GM19240 (cell line): ENCODE measurements at regions not wholly inside any gene's neighbourhood (a gene's known extent, or its start where the extent isn't known, plus 50 kb on each side); places are given as distances from the start of the nearest gene placed in this dataset.

Source experiments
- DNase-seq: peaks from one replicate; pipeline ENCODE4 v3.0.0; 2011; ENCODE audit warnings: low spot score; ENCODE audit not compliant: insufficient read length

DNA sequence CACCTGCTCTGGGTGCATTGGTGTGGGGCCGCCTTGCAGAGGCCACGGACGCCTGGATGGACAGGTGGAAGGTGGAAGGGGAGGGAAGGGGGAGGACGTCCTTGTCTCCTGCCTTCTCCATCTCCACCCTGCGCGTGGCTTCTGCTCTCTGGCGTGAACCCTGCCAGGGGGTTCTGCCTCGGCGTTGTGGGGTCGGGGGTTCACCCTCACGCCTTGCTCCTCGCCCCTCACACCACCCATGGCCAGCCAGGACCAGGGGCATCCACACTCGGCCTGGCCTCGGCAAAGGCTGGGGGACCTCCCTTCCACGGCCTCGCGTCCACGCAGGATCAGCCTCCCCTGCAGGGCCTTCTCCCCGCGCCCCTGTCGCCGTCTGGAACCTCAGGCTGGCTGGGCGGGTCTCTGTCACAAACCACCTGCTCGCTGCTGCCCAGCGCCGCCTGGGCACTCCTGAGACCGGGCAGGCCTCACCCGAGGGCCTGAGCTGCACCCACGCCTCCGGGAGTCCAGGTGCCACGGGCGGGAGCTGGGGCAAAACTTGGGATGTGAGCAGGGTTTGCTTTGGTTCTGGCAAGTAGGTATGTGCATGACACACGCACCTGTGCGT, 655.9 kb downstream of the GALR1 start:
- DNase-seq: no peak

DNA sequence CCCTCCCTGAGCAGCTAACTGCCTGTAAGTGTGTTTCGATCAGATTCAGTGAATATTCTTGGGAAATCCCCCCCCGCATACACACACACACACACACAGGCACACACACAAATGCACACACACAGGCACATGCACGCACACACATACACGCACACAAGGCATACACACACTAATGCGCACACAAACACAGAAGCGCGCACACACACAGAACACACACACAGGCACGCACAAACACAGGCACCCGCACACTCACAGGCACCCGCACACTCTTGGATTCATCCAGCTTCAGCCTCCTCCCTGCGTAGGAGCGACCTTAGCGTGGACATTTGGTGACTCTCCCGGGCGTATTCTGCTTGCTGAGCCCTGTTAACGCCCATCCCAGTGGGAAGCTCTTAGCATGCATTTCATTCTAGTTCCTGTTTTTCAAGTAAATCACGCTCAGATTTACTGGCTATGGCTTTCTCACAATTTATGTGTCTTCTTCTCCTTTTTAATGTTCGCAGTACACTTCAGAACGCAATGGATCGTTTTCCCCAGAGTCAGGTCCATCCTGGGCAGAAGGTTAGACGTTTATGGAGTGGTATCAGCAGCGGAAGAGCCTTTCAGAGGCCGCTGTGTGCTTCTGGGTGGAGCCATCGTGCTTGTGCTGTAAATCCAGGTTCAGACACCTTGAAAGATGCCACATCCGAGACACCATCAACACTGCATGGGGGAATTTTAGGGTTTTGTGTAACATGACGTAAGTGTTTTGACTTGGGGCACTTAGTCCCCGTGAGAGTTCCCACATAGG, 656.6 kb downstream of the GALR1 start:
- DNase-seq: no peak

DNA sequence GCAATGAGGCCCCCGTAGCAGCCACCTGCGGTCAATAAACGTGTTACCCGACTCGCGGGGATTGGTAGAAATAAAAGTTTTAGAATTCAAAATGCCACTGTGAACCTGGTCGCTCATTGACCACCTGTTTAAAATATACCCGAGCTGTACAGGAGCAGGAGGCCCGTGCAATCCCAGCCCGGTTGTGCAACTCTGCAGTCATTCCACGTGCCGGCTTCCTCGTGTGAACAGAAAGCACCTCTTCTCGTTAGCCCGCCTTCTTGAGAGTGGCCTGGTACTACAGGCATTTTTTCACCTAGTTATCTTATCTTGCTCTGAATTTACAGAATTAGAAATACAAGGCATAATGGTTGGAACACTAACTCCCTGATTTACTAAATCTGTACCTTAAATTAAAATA, 660.7 kb downstream of the GALR1 start:
- no peak for DNase-seq

DNA sequence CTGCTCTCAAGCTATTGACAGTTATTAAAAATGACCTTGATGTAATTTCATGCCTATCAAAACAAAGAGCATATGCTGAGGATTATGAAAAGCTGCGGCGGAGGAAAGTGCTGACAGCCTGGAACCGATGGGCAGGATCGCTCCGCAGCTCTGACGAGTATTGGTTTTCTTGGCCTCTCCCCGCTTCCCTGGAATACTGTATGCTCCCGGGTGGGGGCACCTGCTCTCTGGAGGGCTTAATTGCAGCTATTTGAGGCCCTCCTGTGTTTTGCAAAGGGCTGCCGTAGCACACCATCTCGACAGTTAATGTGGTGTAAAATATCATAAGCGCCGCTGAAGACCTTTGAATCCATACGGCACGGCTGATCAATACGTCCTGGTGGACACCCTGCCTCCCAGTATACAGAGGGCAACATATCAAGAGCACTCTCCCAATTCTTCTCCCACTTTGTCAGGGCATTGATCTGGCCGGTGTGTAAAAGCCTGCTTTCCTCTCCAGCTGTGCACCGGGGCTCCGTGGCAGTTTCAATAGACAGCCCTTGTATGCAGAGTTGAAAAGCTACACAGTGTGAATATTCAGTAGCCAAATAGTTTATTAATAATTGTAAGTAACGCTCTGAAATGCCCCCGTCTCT, 662.4 kb downstream of the GALR1 start:
- no peak for DNase-seq

DNA sequence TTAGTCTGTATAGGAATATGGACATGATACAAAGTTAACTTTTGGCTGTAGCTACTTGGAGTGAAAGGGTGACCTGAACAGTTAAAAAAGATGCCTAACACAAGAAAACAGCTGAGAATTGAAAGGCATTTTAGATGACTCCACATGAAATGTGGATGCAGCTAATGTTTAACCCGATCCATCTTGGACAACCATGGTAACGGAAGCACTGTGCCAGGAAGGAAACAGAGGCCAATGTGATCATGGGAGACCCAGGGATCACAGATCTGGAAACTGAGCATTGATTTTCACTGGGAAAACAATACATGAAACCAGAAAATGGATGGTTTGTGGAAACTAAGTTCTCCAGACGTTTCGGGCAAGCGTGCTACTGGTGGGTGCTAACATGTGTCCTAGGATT, 669.1 kb downstream of the GALR1 start:
- no peak for DNase-seq

DNA sequence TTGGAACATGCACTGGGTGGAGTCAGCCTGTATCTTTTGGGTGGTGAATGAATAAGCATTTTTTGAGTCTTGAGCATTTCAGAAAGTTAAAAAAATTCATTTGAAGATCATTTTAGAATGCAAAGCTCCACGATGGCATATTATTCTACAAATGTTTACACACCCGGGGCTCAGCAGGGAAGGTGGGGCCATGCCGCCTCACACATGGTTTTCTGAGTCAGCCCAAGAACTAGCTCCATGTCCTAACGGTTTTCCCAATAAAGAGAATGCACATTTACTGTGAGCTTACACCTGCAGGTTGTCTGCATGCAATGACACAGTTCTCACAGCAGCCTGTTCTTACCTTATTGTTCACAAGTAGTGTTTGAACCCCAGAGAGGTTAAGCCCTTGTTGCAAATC, 670.3 kb downstream of the GALR1 start:
- DNase-seq: no peak

DNA sequence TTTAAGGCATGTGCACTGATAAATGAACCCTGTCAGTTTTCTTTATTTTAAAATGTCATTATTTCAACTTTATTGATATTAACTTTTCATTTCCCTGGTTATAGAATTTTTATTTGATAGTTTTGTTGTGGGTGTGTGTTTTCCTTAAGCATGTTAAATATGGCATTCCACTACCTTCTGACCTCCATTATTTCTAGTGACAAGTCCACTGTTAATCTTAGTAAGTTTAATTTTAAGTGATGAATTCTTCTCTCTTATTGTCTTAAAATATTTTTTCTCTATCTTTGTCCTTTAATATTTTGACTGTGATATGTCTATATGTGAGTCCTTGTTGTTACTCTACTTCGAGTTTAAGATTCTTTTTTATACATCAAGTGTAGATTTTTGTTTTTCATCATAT, 685.7 kb downstream of the GALR1 start:
- DNase-seq: no peak

DNA sequence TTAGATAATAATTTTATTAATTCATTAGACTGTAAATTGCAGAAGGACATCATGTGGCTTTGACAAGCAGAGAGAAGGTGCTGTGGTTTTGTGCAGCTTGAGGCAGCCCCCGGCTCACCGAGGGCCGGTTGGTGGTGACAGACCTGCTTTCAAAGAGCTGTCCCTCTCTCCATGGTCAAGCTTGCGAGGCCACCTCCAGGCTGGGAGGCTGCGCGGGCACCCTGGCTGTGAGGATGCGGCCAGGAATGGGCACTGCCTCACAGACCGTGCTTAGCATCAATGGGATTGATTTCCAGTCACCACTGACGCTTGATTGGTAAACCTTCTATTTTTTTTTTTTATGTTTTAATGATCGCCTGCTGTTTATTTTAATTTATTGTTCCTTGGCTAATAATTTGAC, 690.9 kb downstream of the GALR1 start:
- DNase-seq: no peak

DNA sequence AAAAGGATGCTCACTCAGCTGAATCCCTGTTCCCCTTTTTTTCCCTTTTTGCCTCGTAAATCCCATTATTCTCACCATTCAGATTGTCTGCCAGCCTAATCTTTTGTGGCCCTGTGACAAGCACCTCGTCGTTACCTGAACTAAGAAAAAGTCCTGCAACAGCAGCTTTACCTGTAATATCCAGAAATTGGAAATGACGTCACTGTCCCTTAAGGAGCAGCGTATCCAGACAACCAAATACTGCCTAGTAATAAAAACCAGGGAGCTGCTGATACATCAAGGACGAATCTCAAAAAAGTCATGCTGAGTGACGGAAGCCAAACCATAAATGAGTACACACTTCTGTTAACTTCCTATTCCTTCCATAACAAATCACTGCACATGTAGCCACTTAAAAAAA, 694.9 kb downstream of the GALR1 start:
- DNase-seq: no peak

DNA sequence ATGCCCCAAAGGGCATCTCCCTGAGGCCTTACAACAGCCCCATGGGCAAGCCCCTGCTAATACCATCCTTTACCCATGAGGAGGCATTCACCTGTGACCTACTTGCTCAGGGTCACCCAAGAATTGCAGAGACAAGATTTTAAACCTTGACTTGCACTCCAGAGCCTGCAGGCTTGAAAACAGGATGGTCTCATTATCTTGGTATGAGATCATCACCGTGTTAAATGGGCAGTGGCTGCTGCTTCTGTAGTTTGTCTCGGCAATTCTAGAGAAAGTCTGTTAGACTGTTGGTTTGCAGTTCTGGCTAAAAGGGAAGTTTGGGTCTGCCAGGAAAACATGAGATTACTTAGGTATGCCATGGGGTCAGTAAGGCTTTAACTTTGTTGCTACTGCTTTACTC, 698.9 kb downstream of the GALR1 start:
- no peak for DNase-seq

DNA sequence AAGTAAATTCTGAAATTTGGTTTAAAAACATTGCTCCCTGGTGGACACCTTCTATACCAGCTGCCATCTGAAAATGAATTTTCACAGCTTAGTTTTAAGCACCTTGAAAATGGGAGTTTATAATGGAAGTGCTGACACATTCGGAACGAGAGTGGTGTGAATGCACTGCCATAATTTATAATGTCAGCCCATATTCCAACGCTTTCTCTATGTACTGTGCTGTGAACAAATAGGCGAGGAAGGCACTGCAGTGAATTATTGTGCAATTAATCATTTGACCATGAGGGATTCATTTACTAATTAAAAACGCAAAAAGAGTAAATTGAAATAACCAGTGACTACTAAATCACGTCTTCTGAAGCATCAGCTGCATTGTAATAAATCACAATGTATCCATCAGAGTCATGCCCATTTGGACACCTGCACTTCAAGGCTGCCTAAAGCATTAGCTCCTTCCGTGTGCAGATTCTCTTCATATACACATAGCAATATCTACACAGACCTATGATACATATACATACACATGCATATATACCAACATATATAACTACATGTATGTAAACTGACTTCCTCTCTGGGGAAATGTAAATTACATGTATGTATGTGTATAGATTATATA, 699.8 kb downstream of the GALR1 start:
- no peak for DNase-seq

DNA sequence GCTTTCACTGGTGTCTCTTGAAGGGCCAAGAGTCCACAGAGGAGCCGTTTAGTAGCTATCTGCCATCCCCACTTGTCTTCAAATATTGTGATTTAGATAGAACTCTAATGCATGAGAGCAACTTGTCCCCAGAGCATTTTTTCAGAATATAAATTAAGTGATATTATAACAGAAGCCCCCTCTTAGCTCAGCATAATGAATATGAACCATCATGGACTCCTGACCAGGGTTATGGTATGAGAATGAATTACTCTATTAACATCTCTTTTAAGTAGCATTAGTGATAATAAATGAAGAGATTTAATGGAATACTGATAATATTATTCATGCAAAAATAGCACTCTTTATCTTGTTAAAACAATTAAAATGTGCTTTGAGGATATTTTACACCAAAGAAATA, 709.6 kb downstream of the GALR1 start:
- no peak for DNase-seq

DNA sequence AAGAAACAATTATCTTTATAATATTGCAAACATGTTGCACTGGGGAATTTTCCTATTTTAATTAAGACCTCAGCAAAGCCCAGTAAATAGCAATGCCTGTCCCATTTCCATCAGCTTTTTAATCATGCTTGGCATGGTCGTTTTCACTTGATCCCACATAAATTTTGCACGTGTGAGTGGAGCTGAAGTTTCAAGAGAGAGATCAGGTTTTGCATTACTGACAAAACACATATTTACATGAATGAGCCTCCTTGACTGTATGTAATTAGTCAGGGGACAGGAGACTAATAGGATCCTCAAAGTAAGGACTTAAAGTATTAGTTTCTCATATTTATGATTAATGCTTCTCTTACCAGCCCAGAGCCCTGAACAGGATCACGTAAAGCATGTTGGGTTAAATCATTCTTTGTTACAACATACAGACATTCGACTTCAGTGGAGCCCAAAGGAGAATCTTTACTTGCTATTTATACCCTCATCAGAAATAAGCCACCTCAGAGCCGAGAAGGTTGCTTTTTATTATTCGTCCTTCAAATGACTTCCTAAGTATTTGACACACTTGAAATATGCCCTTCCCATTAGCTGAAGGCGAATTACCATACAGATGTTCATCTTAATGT, 711.3 kb downstream of the GALR1 start:
- DNase-seq: no peak

DNA sequence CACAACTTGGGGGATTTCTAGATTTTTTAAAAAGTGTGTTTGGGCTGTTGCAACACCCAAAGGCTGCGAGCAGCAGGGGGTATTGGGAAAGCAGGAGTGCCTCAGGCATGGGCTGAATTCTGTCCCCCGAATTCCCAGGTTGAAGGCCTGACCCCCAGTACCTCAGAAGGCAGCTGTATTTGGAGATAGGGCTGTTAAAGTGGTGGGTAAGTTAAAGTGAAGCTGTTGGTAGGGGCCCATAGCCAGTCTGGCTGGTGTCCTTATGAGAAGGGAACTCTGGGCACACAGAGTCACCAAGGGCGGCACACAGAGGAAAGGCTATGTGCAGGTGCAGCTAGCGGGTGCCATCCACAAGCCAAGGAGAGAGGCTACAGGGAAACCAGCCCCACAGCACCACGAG, 717.4 kb downstream of the GALR1 start:
- no peak for DNase-seq

DNA sequence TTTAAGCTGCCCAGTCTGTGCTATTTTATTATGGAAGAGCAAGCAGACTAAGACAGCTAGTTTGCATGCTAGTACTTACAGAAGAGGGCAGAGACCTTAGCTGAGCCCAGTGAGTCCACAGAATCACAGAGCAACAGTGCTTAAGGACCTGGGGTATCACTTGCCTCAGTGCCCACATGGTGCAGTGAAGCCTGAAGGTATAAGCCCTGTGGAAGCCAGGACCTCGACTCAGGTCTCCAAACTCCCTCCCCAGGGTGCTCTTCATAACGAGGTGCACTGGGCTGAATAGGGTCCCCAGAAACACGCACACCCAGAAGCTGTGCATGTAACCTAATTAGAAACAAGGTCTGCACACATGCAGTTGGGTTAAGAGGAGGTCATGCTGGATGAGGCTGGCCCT, 718.1 kb downstream of the GALR1 start:
- no peak for DNase-seq

DNA sequence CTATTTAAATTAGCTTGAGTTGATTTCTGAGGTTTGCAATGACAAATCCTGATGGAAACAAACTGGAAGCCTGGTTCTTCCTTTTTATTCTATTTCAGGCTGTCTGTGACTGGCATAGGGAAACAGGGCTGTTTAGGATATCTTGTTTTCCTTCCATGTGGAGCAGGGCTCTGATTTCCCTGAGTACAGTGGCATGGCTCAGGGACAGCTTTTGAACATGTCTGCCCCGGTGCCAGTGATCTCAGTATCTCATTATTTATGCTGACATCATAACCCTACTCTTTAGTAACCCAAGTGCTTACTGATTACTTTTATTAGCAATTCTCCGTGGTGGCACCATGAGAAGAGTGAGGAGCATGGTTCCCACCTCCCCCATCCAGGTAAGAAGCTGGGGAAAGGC, 720.3 kb downstream of the GALR1 start:
- no peak for DNase-seq

DNA sequence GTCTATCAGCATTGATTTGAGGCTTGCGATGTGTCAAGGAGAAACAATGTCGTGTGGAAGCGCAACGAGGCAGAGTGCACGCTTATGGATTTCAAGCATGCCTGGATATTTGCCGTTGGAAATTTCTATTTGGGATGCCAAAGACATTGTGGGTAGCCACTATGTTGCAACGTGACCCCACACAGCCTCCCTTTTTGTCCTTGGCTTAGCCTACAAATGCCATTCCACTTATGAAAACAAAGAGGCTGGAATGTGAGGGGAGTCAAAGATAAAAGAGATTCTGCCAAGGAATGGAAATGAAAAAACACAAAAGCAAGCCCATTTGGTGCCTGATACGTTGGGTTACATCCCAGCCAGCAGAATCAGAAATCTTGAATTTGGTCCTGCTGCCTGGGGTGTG, 721.2 kb downstream of the GALR1 start:
- DNase-seq: no peak

DNA sequence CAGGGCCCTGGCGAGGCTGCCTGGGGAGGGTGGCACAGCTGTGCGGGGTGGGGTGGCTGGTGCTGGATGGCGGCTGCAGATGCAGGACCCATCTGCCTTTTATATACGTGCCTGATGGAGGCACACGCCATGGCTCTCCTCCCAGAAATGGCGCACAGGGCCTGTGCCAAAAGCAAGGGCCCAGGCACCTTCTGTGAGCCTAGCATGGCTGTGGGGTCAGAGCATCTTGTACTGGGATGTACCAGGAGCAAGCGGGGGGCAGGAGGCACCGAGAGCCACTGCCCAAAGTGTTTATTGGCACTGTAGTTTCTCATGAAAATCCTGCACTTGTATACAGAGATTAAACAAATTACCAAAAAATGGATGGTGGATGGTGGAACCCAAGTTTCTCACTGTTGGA, 724.1 kb downstream of the GALR1 start:
- no peak for DNase-seq

DNA sequence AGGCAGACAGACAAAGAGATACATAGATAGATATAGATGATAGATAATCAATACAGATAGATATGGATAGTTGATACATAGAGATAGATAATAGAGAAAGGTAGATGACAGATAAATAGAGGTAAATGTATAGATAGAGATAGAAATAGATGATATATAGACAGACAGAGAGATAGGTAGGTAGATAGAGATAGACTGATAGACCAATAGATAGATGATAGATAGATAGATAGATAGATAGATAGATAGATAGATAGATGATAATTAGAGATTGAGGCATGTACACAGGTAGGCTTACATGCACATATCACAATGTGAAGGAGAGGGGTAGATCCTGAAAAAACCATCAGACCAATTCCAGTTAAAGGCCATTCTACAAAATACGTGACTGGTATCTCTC, 724.7 kb downstream of the GALR1 start:
- DNase-seq: no peak

DNA sequence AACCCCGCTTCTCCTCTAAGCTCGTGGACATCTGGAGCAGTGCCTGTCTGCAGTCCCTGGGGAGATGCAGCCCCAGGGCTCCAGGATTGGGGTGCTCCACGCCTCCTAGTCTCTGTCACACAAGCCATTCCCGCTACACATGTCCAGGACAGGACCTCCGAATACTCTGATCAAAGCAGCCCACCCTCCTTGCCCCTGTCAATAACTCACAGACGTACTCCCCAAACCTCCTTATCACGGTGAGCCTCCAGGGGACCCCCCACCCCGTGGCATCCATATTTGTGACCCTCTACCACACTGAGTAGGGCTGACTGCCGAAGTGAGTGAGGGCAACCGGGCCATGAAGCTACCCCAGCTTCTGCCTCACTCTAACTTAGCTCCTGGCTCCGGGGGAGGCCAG, 727.7 kb downstream of the GALR1 start:
- DNase-seq: no peak

DNA sequence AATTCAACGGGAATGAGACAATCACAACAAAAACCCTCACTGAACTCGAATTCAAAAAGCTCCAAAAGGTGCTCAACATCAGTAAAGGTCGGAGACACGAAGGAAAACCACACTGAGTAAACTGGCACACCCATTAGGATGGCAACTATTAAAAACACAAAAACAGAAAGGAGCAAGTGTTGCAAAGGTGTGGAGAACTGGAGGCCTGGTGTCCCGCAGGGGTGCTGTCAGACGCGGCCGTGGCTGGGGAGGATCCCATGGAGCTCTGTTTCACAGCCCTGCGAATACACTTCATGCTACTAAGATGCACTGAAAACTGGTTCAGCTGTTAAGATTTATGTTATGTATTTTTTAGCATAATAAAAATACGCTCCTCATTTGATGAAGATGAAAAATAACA, 730.6 kb downstream of the GALR1 start:
- no peak for DNase-seq

DNA sequence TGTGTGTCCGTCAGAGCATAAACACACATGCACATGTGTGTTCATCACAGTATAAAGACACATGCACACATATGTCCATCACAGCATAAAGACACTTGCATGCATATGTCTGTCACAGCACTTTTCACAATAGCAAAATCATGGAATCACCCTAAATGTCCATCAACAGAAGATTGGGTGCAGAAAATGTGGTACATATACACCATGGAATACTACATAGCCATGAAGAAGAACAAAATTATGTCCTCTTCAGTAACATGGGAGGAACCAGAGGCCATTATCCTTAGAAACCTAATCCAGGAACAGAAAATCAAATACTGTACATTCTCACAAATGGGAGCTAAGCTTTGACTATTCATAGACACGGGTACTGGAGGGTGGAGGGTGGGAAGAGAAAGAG, 732.2 kb downstream of the GALR1 start:
- DNase-seq: no peak
